GM08714 (cell line): ENCODE measurements at regions not wholly inside any gene's neighbourhood (a gene's known extent, or its start where the extent isn't known, plus 50 kb on each side); places are given as distances from the start of the nearest gene placed in this dataset.
"Not testable (repeated sequence)": the region's sequence is repeated elsewhere in the genome, so short reads cannot be mapped to it uniquely, and the experiment has no call there.

Experiments
- H3K4me3 ChIP-seq: fragments of 200-500 bp; sonication (Bioruptor generic); 2 replicates; pipeline ENCODE4 v1.5.1; 2014; ENCODE audit warnings: mild to moderate bottlenecking, low read length, inconsistent platforms
- ZNF274 ChIP-seq: IDR thresholded peaks from 2 replicates; pipeline ENCODE4 v1.6.1; 2012; ENCODE audit warnings: mild to moderate bottlenecking, low read depth, low read length

DNA sequence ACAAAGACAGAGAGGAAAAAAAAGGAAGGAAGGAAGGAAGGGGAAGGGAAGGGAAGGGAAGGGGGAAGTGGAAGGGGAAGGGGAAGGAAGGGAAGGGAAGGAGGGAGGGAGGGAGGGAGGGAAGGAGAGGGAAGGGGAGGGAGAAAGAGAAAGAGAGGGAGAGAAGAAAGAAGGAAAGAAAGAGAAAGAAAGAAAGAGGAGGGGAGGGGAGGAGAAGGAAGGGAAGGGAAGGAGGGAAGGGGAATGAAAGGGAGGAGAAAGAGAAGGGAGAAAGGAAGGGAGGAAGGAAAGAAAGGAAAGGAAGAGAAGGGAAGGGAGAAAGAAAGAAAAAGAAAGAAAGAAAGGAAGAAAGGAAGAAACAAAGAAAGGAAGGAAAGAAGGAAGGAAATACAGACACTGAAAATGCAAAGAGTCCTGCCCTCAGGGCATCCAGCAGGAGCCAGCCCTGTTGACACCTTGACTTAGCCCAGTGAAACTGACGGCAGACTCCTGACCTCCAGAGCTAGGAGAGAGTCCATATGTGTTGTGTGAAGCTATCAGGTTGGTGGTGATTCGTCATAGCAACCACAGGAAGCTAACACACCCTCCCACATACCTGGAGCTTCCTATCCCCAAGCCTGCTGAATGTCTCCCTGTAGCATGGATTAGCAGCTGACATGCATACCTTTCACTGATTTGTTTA, 58.7 kb upstream of the SULF2 start:
- no peak for TF ChIP-seq ZNF274
- no peak overlapping the region for H3K4me3 ChIP-seq

DNA sequence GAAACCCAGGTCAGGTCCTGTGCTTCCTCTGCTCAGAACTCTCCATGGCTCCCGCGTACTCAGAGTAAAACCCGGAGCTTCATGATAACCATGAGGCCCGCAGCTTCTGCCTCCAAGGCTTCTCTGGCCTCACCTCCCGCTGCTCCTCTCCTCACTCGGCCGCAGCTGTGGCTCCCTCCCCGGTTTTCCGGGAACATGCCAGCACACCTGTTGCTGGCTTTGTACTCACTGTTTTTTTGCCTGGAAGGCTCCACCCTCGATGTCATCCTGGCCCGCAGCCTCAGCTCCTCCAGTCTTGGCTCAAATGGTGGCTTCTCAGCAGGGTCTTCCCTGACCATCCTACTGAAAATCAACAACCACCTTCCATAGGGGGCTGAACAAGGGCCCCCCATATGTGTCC, 57.7 kb upstream of the SULF2 start:
- H3K4me3 ChIP-seq = not testable (repeated sequence)

DNA sequence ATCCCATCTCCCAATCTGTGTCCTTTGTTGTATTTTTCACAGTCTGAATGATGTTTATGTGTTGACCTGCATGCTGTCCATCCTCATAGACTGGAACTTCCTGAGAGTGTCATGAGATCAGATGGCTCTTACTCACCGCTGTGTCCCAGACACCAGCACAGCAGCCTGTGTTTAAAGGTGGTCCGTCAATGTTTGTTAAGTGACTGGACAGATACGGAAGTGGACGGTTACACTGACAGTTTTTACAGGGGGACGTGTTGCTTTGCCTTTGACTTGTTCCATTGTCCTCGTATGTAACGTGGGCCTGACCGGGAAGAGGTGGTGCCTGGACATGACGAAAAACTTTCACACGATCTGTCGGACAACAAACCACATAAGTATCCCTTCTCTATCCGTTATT, 56.7 kb upstream of the SULF2 start:
- H3K4me3 ChIP-seq = not testable (repeated sequence)

DNA sequence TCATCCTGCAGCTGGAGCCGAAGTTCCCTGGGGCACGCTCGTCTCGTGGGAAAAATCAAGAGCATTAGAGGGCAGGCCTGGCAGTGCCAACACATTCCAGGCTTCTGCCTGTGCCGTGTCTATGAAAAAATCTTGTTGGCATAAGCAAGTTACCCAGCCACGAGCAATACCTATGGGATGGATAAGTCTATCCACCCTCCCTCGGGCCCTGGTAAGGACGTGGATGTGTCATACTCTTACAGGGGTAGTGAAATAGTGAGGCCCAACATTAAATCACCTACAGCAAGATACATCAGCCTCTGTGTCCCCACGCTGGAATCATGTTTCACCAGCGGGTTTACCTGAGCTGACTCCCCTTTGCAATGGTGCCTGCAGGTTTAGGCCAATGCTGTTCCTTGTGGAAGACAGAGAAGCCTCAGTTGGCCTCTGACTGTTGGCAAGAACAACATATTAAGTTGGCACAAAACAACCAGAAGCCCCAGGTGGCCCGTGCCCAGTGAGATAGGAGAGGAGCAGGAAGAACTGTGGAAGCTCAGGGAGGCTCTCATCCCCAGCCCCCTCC, 51.1 kb upstream of the SULF2 start:
- H3K4me3 ChIP-seq = not testable (repeated sequence)
